ENCODE measurements at regions not wholly inside any gene's neighbourhood (a gene's known extent, or its start where the extent isn't known, plus 50 kb on each side); places are given as distances from the start of the nearest gene placed in this dataset.

- no peak for TF ChIP-seq CTCF (IDR thresholded peaks at IDR 0.05)
- no peak for TF ChIP-seq EZH2 (IDR thresholded peaks at IDR 0.05; ENCODE audit: borderline replicate concordance, insufficient read depth, low read depth, low read length, poor library complexity, severe bottlenecking)
These were observed 54.3 kb upstream of the GALNT2 start for GRCh38 chr1:230012741-230013140.

Measured in B cell (primary cell).